Esophagus squamous epithelium (tissue), 5 donors: ENCODE measurements at regions not wholly inside any gene's neighbourhood (a gene's known extent, or its start where the extent isn't known, plus 50 kb on each side); places are given as distances from the start of the nearest gene placed in this dataset.

Experiments
- DNase-seq: peaks from one replicate; lab custom pipeline; 2025; lab: John Stamatoyannopoulos, UW
- H3K27ac ChIP-seq, 4 donors: fragments of 200-600 bp; sonication (generic); one replicate each; pipeline ENCODE4 v1.5.1; 2016 to 2019; ENCODE audit warnings: mild to moderate bottlenecking in 1 of 4
- H3K27me3 ChIP-seq, 4 donors: fragments of 200-600 bp; sonication (generic); 1 replicate in 3 of 4; 2 replicates in 1 of 4; pipeline versions ENCODE4 v1.5.1 to v1.6.0; 2017 to 2021; ENCODE audit warnings: antibody characterized with exemption in 1 of 4
- H3K36me3 ChIP-seq, 3 donors: fragments of 200-600 bp; sonication (generic); one replicate each; pipeline ENCODE4 v1.5.1; 2016 to 2019
- H3K4me1 ChIP-seq, 3 donors: fragments of 200-600 bp; sonication (generic); one replicate each; pipeline ENCODE4 v1.5.1; 2017 to 2019
- H3K4me3 ChIP-seq, 4 donors: fragments of 200-600 bp; sonication (generic); 1 replicate in 3 of 4; 2 replicates in 1 of 4; pipeline ENCODE4 v1.5.1; 2016 to 2019; ENCODE audit warnings: mild to moderate bottlenecking in 2 of 4, moderate library complexity in 1 of 4
- H3K9me3 ChIP-seq, 3 donors: fragments of 200-600 bp; sonication (generic); one replicate each; pipeline ENCODE4 v1.5.1; 2016 to 2019
- CTCF ChIP-seq, 6 experiments: fragments of 450-650 bp in 4 of 6; fragments of 200-600 bp in 2 of 6; sonication (generic) in 2 of 6; IDR thresholded peaks; one replicate each; pipeline ENCODE4 v1.5.1; 2016 to 2019; ENCODE audit warnings: antibody characterized with exemption in 6 of 6, mild to moderate bottlenecking in 4 of 6, moderate library complexity in 4 of 6
- POLR2A ChIP-seq, 4 donors: fragments of 450-650 bp; IDR thresholded peaks; one replicate each; pipeline ENCODE4 v1.6.1; 2017; ENCODE audit warnings: antibody characterized with exemption in 4 of 4, mild to moderate bottlenecking in 4 of 4, moderate library complexity in 3 of 4
- WGBS, 2 donors: methylation state at CpG; one replicate each; pipeline ENCODE4 v1.1.5; 2018; 5-methylcytosine and 5-hydroxymethylcytosine counted together
- intact Hi-C: fragments of 100-400 bp; cut with DNase I; formaldehyde crosslinking; loops from one replicate; pipeline ENCODE4 v1.15.0; 2022
- donor health status: DM: yes; HTN: yes; CAD: no.

- no peak for TF ChIP-seq POLR2A (IDR thresholded peaks at IDR 0.05)
- peak in 4 of 6 experiments; percentile 15 to 51 (median 28) for TF ChIP-seq CTCF (IDR thresholded peaks at IDR 0.05)
- Histone ChIP-seq H3K27me3 (no peaks in the 10 kb centered on the region), H3K4me3 (no peak overlapping the region), H3K36me3 (no peaks in the 10 kb centered on the region), H3K4me1 (no peaks in the 10 kb centered on the region), H3K27ac (no peak overlapping the region), H3K9me3 (no peaks in the 10 kb centered on the region)
- no peak for DNase-seq
- intact Hi-C loops, result no loop called here
- 31 to 38% methylated on average over 5 of the region's 5 CpGs for WGBS, 2 donors
These were observed 759.6 kb downstream of the RAB28 start for GRCh38 chr4:12724510-12724909.

DNA sequence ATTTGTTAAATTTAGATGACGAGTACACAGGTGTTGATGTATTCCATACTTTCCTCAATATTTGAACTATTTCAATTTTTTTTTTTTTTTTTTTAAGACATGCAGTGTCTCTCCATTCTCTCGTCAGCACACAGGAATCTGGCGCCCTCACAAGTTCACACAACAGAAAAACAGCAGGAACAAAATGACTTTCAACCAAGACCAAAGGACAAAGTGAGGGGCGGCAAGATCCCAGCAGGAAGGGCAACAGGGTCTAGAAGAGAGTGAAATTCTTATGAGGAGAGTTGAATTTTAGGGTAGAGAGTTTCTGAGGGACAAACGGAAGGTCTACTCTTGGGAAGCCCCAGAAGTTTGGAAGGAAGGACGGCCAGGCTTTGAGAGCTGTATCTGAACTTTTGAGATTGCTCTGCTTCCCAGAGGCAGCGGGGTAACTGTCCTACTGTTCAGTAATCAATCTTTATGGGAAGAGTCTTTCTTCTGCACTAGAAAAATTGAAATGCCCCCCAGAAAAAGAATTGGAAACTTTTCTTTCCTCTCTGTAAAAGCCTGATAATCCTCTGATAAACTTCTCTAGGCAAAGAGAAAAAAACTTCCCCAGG, 760.2 kb downstream of the RAB28 start:
- no peaks in the 10 kb centered on the region for H3K27me3 ChIP-seq
- H3K36me3 ChIP-seq, result no peaks in the 10 kb centered on the region
- H3K4me3 ChIP-seq, result no peak overlapping the region
- no peak overlapping the region for H3K27ac ChIP-seq
- H3K9me3 ChIP-seq, result no peaks in the 10 kb centered on the region
- no peak for TF ChIP-seq CTCF (IDR thresholded peaks at IDR 0.05)
- no peak for TF ChIP-seq POLR2A (IDR thresholded peaks at IDR 0.05)
- DNase-seq, result no peak
- no peaks in the 10 kb centered on the region for H3K4me1 ChIP-seq
- 35 to 37% methylated on average over 7 of the region's 7 CpGs for WGBS, 2 donors
- intact Hi-C loops, result no loop called here

DNA sequence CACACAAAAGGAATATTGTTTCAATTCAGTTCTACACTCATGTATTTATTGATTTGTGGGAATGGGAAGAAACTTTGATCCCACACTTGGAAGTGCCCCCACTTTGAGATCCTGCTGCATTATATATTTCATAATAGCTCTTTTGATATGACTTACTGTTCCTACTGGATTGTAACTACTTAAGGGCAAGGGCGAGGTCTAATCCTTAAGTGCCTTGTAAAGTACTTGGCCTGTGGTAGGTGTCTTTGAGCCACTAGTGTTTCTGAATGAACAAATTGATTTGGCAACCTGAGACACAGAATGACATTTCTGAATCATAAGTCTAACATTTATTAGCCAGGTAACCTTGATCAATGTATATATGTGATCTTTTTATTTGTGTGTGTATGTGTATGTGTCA, 767.2 kb downstream of the RAB28 start:
- 55 to 65% methylated on average over 1 of the region's 1 CpG for WGBS, 2 donors
- no peak overlapping the region for H3K4me3 ChIP-seq
- intact Hi-C loops, result no loop called here

DNA sequence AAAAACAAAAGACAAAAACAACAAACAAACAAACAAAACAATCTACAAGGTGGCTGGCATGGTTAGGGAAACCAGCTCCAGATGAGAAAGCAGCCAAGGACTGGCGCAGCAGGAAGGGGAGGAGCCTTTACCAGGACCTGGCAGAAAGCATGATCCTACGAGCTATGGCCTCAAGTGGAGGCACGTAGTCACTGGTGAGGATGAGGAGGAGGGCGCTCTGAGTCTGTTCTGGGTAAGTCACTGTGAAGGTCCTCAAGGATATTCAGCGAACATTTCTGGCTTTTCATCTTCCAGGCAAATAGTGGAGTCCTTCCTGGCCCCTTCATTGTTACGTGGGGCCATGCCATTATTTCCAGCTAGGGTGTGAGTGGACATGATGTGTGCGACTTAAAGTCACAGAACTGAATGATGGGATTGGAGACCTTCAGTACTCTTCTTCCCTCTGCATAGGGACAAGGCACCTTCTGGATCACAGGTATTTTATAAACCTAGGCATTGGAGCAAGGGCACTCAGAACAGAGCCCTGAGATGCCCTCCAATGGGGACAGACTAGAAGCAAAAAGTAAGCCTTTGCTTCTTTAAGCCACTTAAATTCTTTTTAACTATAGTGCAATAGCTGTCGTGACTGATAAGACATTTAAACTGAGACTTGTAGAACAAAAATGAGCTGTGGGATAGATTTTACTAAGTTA, 771.3 kb downstream of the RAB28 start:
- no peaks in the 10 kb centered on the region for H3K4me1 ChIP-seq
- H3K27ac ChIP-seq, result no peak overlapping the region
- no peaks in the 10 kb centered on the region for H3K36me3 ChIP-seq
- H3K9me3 ChIP-seq, result no peaks in the 10 kb centered on the region
- no peak for DNase-seq
- H3K27me3 ChIP-seq, result no peaks in the 10 kb centered on the region
- no peak overlapping the region for H3K4me3 ChIP-seq
- 76 to 80% methylated on average over 7 to 8 of the region's 8 CpGs for WGBS, 2 donors
- intact Hi-C loops, result no loop called here
- TF ChIP-seq CTCF (IDR thresholded peaks at IDR 0.05), result no peak
- no peak for TF ChIP-seq POLR2A (IDR thresholded peaks at IDR 0.05)

More for the DNA sequence above, 767.2 kb downstream of the RAB28 start:
- Histone ChIP-seq H3K9me3 (no peaks in the 10 kb centered on the region), H3K27me3 (no peaks in the 10 kb centered on the region), H3K36me3 (no peaks in the 10 kb centered on the region), H3K27ac (no peak overlapping the region), H3K4me1 (no peaks in the 10 kb centered on the region)
- no peak for DNase-seq
- TF ChIP-seq CTCF (IDR thresholded peaks at IDR 0.05), result no peak
- TF ChIP-seq POLR2A (IDR thresholded peaks at IDR 0.05), result no peak

GRCh38 chr4:12707381-12708175, 776.6 kb downstream of the RAB28 start:
- DNase-seq, result no peak
- H3K4me3 ChIP-seq, result no peak overlapping the region
- H3K27ac ChIP-seq, result no peak overlapping the region
- TF ChIP-seq POLR2A (IDR thresholded peaks at IDR 0.05) (no peak), CTCF (IDR thresholded peaks at IDR 0.05) (no peak)
- intact Hi-C loops, result no loop called here
- WGBS, 2 donors, result 80 to 100% methylated on average over 1 of the region's 1 CpG
- no peaks in the 10 kb centered on the region for H3K9me3 ChIP-seq
- no peaks in the 10 kb centered on the region for H3K36me3 ChIP-seq
- peaks cover 0 to 4% (median 0%) of the 10 kb centered on the region in 4 donors for H3K27me3 ChIP-seq
- H3K4me1 ChIP-seq, result no peaks in the 10 kb centered on the region
